ENCODE measurements at regions not wholly inside any gene's neighbourhood (a gene's known extent, or its start where the extent isn't known, plus 50 kb on each side); places are given as distances from the start of the nearest gene placed in this dataset.

DNA sequence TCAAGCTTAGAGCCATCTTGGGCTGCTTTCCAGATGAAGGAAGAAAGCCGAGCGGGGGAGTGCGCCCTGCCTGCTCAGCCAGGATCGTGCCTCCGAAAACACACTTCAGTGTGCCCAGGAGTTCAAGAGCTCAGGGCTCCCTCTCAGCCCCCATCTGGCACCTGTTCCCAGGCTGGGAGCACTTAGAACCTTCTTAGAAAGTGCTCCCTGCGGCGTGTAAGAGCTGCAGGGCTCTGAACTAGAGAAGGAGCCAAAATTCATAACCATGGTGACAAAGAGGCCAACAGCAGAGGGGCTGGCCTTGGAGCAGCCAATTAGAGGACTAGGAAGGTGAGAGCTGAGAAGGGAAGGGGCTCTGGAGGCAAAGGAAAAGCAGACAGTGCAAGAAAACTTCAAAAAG, 59.0 kb upstream of the TNRC6C start:
- no peak for DNase-seq

GRCh38 chr17:77901481-77901880, 57.0 kb upstream of the TNRC6C start:
- no peak for DNase-seq

- DNase-seq, result no peak
Observed at GRCh38 chr17:77905266-77905665, 53.2 kb upstream of the TNRC6C start.

GRCh38 chr17:77905766-77906165, 52.7 kb upstream of the TNRC6C start:
- no peak for DNase-seq

GRCh38 chr17:77906377-77906871, 52.1 kb upstream of the TNRC6C start:
- DNase-seq, result no peak

DNA sequence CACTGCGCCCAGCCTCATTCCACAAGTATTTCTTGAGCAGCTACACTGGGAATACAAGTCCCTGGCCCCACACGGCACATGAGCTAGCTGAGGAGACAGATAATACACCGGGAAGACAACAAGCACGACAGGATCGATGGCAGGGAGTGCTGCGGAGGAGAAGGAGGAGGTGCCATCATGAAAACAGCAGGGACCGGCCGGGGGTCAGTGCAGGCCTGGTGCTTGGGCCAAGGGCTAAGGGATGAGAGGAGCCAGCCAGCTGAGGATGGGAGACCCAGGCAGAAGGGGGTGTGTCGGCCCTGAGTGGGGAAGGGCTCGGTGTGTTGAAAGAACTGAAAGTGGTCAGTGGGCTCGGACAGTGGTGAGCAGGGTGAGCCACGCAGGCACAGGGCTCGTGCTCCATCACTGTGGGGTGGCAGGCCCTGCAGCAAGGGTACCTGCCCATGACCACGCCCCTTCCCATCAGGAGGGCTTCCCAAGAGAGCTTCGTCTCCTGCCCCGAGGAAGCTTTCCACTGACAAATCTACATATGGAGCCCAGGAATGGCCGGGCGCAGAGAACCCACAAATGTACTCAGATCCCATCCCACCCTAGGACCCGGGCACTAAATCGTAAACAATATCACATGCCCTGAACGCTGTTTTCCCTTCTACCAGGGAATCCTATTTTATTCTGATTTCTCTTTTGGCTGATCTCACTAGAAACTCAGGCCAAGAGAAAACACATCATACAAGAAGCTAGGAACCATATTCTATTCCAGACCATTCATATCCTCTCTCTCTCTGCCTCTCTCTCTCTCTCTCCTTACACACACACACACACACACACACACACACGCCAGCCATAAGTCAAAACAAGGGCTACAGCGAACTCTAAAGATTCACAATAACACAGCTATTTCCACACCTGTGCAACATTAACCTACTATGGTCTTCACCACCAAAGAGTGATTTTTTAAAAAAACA, 50.7 kb upstream of the TNRC6C start:
- no peak for DNase-seq

GRCh38 chr17:77908501-77908900, 50.0 kb upstream of the TNRC6C start:
- no peak for DNase-seq
